ENCODE measurements at regions not wholly inside any gene's neighbourhood (a gene's known extent, or its start where the extent isn't known, plus 50 kb on each side); places are given as distances from the start of the nearest gene placed in this dataset.

DNA sequence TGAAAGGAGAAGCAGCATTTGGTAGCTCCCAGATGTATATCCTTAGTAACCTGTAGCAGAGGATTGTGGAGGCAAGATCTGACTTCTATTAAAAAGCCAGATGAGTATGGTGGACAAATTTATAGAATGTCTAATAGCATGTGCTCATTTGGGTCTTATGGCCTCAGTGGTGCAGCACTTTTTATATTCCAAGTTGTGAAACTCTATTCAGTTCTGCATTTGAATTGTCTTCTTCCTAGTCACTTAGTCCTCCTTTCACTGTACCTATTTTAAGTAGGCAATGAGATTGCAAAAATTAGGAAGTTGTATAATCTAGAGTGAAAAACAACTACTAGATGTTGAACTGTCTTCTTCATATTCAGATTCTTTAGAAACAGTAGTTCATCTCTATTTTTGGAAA is 412.5 kb upstream of the PCDH9 start:
- Mint-ChIP-seq H3K36me3 (ENCODE audit: low read depth) (no peaks in the 10 kb centered on the region), H3K4me3 (no peak overlapping the region), H3K27ac (no peak overlapping the region), H3K4me1 (ENCODE audit: low read depth) (no peaks in the 10 kb centered on the region), H3K27me3 (ENCODE audit: insufficient read depth) (no peaks in the 10 kb centered on the region), H3K9me3 (peaks cover 50% of the 10 kb centered on the region)
- DNase-seq, result no peak
- TF ChIP-seq, protein P1, sequence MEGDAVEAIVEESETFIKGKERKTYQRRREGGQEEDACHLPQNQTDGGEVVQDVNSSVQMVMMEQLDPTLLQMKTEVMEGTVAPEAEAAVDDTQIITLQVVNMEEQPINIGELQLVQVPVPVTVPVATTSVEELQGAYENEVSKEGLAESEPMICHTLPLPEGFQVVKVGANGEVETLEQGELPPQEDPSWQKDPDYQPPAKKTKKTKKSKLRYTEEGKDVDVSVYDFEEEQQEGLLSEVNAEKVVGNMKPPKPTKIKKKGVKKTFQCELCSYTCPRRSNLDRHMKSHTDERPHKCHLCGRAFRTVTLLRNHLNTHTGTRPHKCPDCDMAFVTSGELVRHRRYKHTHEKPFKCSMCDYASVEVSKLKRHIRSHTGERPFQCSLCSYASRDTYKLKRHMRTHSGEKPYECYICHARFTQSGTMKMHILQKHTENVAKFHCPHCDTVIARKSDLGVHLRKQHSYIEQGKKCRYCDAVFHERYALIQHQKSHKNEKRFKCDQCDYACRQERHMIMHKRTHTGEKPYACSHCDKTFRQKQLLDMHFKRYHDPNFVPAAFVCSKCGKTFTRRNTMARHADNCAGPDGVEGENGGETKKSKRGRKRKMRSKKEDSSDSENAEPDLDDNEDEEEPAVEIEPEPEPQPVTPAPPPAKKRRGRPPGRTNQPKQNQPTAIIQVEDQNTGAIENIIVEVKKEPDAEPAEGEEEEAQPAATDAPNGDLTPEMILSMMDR (IDR thresholded peaks at IDR 0.05), result no peak

DNA sequence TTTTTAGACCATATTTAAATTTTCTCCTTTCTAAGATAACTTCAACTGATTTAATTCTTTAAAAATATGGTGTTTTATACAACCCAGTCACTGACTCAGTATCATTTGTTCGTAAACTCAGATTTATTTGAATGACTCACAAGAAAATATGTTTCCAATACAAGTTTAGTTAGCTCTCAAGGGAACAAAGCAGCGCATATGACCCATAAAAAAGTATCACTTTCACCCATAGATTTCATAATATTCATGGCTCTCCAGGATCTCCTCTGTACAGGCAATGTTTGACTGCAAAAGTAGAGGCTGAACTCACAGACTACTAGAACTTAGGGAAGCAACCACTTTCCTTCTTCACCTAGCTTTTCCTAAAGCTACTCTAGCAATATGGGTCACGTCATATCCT is 405.6 kb upstream of the PCDH9 start:
- Mint-ChIP-seq H3K4me1 (ENCODE audit: low read depth) (no peaks in the 10 kb centered on the region), H3K36me3 (ENCODE audit: low read depth) (no peaks in the 10 kb centered on the region), H3K9me3 (peaks cover 59% of the 10 kb centered on the region), H3K27me3 (ENCODE audit: insufficient read depth) (no peaks in the 10 kb centered on the region), H3K4me3 (no peak overlapping the region), H3K27ac (no peak overlapping the region)
- no peak for DNase-seq
- TF ChIP-seq, protein P1 (IDR thresholded peaks at IDR 0.05), result no peak

DNA sequence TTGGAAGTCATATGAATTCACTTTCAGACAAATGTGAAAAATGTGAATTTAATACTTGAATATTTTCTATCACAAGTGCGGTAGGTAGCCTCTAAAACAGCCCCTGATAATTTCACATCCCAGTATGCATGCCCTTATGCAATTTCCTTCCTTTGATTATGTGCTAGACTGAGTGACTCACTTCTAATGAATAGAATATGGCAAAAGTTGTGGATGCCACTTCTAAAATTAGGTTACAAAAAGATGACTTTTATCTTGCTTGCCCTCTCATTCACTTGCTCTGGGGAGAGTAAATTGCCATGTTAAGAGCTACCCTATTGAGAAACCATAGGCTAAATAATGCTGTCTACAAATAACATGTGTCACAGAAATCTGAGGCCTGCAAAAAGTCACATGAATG is 402.5 kb upstream of the PCDH9 start:
- TF ChIP-seq, protein P1 (IDR thresholded peaks at IDR 0.05), result no peak
- Mint-ChIP-seq H3K36me3 (ENCODE audit: low read depth) (no peaks in the 10 kb centered on the region), H3K27ac (no peak overlapping the region), H3K4me3 (no peak overlapping the region), H3K4me1 (ENCODE audit: low read depth) (no peaks in the 10 kb centered on the region), H3K9me3 (peaks cover 51% of the 10 kb centered on the region), H3K27me3 (ENCODE audit: insufficient read depth) (no peaks in the 10 kb centered on the region)
- no peak for DNase-seq

DNA sequence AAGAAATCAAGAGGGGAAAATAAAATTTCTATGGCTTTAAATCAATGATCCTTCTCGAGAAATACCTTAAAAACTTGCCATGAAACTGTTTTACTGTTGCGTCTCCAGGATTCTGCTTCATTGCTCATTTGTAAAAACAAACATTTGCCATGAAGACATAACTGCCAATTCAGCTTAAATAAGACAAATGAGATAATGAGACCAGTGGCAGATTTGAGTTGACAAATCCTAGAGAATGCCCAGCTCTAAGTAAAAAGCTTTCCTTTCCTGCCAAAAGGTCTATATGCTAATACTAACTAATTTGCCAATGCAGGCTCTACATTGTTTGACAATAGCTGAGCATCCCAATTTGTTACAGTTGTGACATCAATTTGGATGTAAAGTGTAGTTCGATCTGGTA is 400.5 kb upstream of the PCDH9 start:
- H3K4me1 Mint-ChIP-seq (ENCODE audit: low read depth), result no peaks in the 10 kb centered on the region
- H3K27ac Mint-ChIP-seq, result no peak overlapping the region

DNA sequence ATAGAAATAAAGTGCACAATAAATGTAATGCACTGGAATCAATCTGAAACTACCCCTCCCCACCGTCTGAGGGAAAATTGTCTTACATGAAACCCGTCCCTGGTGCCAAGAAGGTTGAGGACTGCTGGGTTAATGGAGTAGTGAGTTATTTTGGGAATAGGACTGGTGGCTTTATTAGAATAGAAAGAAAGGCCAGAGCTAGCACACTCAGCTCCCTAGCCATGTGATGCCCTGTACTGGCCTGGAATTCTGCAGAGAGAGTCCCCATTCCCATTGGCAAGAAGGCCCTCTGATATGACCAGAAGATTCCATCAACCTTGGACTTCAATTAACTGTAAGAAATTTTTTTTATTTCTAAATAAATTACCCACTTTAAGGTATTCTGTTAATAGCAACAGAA is 393.5 kb upstream of the PCDH9 start:
- H3K27me3 Mint-ChIP-seq (ENCODE audit: insufficient read depth), result no peaks in the 10 kb centered on the region
- H3K4me3 Mint-ChIP-seq, result no peak overlapping the region
- no peaks in the 10 kb centered on the region for H3K36me3 Mint-ChIP-seq (ENCODE audit: low read depth)
- no peak for DNase-seq
- peaks cover 38% of the 10 kb centered on the region for H3K9me3 Mint-ChIP-seq
- TF ChIP-seq, protein P1 (IDR thresholded peaks at IDR 0.05), result no peak
- H3K27ac Mint-ChIP-seq, result no peak overlapping the region
- no peaks in the 10 kb centered on the region for H3K4me1 Mint-ChIP-seq (ENCODE audit: low read depth)

More for the DNA sequence above, 400.5 kb upstream of the PCDH9 start:
- H3K27me3 Mint-ChIP-seq (ENCODE audit: insufficient read depth), result no peaks in the 10 kb centered on the region
- no peak overlapping the region for H3K4me3 Mint-ChIP-seq
- TF ChIP-seq, protein P1 (IDR thresholded peaks at IDR 0.05), result no peak
- H3K9me3 Mint-ChIP-seq, result peaks cover 55% of the 10 kb centered on the region
- DNase-seq, result no peak
- no peaks in the 10 kb centered on the region for H3K36me3 Mint-ChIP-seq (ENCODE audit: low read depth)

DNA sequence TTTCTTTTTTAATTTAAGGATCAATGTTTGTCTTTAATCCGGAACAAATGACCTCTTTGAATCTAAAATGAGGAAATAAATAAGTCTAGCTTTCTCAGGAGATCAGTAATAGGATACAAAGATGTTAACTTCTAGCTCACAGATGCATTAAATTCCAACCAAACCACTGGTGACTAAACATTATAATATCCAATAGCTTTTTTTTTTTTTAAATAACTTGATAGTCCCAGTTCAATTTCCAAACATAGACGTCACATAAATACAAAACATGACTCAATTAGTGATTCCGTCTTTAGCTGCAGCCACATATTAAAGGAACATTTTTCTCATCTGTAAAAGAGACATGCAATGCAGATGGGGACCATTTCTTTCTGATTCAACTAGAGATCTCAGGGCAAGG is 390.5 kb upstream of the PCDH9 start:
- no peak for DNase-seq
- TF ChIP-seq, protein P1 (IDR thresholded peaks at IDR 0.05), result no peak
- no peaks in the 10 kb centered on the region for H3K4me1 Mint-ChIP-seq (ENCODE audit: low read depth)
- H3K27me3 Mint-ChIP-seq (ENCODE audit: insufficient read depth), result no peaks in the 10 kb centered on the region
- H3K9me3 Mint-ChIP-seq, result peaks cover 27% of the 10 kb centered on the region
- no peak overlapping the region for H3K4me3 Mint-ChIP-seq
- H3K27ac Mint-ChIP-seq, result no peak overlapping the region
- no peaks in the 10 kb centered on the region for H3K36me3 Mint-ChIP-seq (ENCODE audit: low read depth)
